ENCODE measurements at regions not wholly inside any gene's neighbourhood (a gene's known extent, or its start where the extent isn't known, plus 50 kb on each side); places are given as distances from the start of the nearest gene placed in this dataset.

- TF ChIP-seq CTCF (IDR thresholded peaks at IDR 0.05; ENCODE audit: control insufficient read depth, extremely low read depth, insufficient read depth) = no peak
- no peak overlapping the region for H3K4me3 ChIP-seq (ENCODE audit: low read depth, low read length)
These were observed 445.0 kb downstream of the CDH26 start for GRCh38 chr20:60403105-60403741.

GRCh38 chr20:60407011-60407771 is 449.0 kb downstream of the CDH26 start:
- H3K4me3 ChIP-seq (ENCODE audit: low read depth, low read length) = no peak overlapping the region
- no peak for DNase-seq (ENCODE audit: low read depth)
- TF ChIP-seq CTCF (IDR thresholded peaks at IDR 0.05; ENCODE audit: control insufficient read depth, extremely low read depth, insufficient read depth) = no peak

More at GRCh38 chr20:60403105-60403741, 445.0 kb downstream of the CDH26 start:
- no peak for DNase-seq (ENCODE audit: low read depth)

- no peak overlapping the region for H3K4me3 ChIP-seq (ENCODE audit: low read depth, low read length)
- TF ChIP-seq CTCF (IDR thresholded peaks at IDR 0.05; ENCODE audit: control insufficient read depth, extremely low read depth, insufficient read depth) = no peak
- DNase-seq (ENCODE audit: low read depth) = no peak
These were observed 449.7 kb downstream of the CDH26 start for GRCh38 chr20:60407938-60408337.

- no peak for TF ChIP-seq CTCF (IDR thresholded peaks at IDR 0.05; ENCODE audit: control insufficient read depth, extremely low read depth, insufficient read depth)
- no peak overlapping the region for H3K4me3 ChIP-seq (ENCODE audit: low read depth, low read length)
- DNase-seq (ENCODE audit: low read depth) = no peak
These were observed 450.2 kb downstream of the CDH26 start for GRCh38 chr20:60408435-60408834.

GRCh38 chr20:60410618-60411264 is 452.5 kb downstream of the CDH26 start:
- H3K4me3 ChIP-seq (ENCODE audit: low read depth, low read length) = no peak overlapping the region
- no peak for TF ChIP-seq CTCF (IDR thresholded peaks at IDR 0.05; ENCODE audit: control insufficient read depth, extremely low read depth, insufficient read depth)
- no peak for DNase-seq (ENCODE audit: low read depth)

- DNase-seq (ENCODE audit: low read depth) = no peak
- TF ChIP-seq CTCF (IDR thresholded peaks at IDR 0.05; ENCODE audit: control insufficient read depth, extremely low read depth, insufficient read depth) = no peak
- no peak overlapping the region for H3K4me3 ChIP-seq (ENCODE audit: low read depth, low read length)
These were observed 453.6 kb downstream of the CDH26 start for GRCh38 chr20:60411813-60412212.
